Astrocyte of the cerebellum (primary cell): ENCODE measurements at regions not wholly inside any gene's neighbourhood (a gene's known extent, or its start where the extent isn't known, plus 50 kb on each side); places are given as distances from the start of the nearest gene placed in this dataset.

Source experiments
- DNase-seq: peaks from one replicate; pipeline ENCODE4 v3.0.0-alpha.2; 2011; ENCODE audit warnings: low read depth
- H3K4me3 ChIP-seq: 2 replicates; pipeline ENCODE4 v1.5.1; 2011; ENCODE audit warnings: mild to moderate bottlenecking, low read depth, low read length, moderate library complexity
- CTCF ChIP-seq: IDR thresholded peaks from 2 replicates; pipeline ENCODE4 v1.5.1; 2012; ENCODE audit warnings: low read length, low read depth, moderate library complexity, mild to moderate bottlenecking; ENCODE audit errors: missing control alignments
- in situ Hi-C: cut with HindIII; loops from 2 replicates; pipeline ENCODE4 v1.10.0; 2017; ENCODE audit warnings: low sequenced_read_pairs

- in situ Hi-C loops: no loop called here
- no peak for DNase-seq
- no peak overlapping the region for H3K4me3 ChIP-seq
- TF ChIP-seq CTCF: no peak
Measured at GRCh38 chr18:43405097-43405496, 127.8 kb upstream of the SYT4 start.

GRCh38 chr18:43414006-43414405 lies 136.7 kb upstream of the SYT4 start:
- in situ Hi-C loops: no loop called here
- H3K4me3 ChIP-seq: no peak overlapping the region
- TF ChIP-seq CTCF: no peak
- no peak for DNase-seq

GRCh38 chr18:43420091-43420490 lies 142.8 kb upstream of the SYT4 start:
- in situ Hi-C loops: no loop called here
- TF ChIP-seq CTCF: no peak
- no peak overlapping the region for H3K4me3 ChIP-seq
- DNase-seq: no peak

- peak; percentile 33 for TF ChIP-seq CTCF
- no peak overlapping the region for H3K4me3 ChIP-seq
- in situ Hi-C loops: no loop called here
- no peak for DNase-seq
Measured at GRCh38 chr18:43420950-43421349, 143.7 kb upstream of the SYT4 start.

GRCh38 chr18:43422518-43422917 lies 145.2 kb upstream of the SYT4 start:
- no peak for DNase-seq
- in situ Hi-C loops: no loop called here
- H3K4me3 ChIP-seq: no peak overlapping the region
- peak; percentile 39 for TF ChIP-seq CTCF

- DNase-seq: no peak
- no peak for TF ChIP-seq CTCF
- H3K4me3 ChIP-seq: no peak overlapping the region
- in situ Hi-C loops: no loop called here
Measured at GRCh38 chr18:43435851-43436250, 158.6 kb upstream of the SYT4 start.

- H3K4me3 ChIP-seq: no peak overlapping the region
- in situ Hi-C loops: no loop called here
- no peak for DNase-seq
- no peak for TF ChIP-seq CTCF
Measured at GRCh38 chr18:43442131-43442530, 164.8 kb upstream of the SYT4 start.
